ENCODE measurements at regions not wholly inside any gene's neighbourhood (a gene's known extent, or its start where the extent isn't known, plus 50 kb on each side); places are given as distances from the start of the nearest gene placed in this dataset.

DNA sequence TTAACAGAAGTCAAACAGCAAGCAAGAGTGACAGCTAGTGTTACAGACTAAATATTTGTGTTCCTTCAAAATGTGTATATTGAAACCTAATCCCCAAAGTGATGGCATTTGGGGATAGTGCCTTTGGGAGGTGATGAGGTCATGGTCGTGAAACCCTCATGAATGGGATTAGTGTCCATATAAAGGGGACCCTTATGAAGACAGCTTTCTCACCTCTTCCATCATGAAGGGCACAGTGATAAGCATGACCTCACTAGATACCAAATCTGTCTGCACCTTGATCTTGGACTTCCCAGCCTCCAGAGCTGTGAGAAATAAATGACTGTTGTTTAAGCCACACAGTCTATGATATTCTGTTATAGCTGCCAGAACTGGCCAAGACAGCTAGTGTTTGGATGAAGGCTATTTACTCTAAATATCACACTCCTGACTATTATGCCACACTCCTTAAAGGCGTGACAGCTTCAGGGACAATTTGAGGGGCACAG, 235.7 kb upstream of the TMEM72 start (continued):
- no peak for TF ChIP-seq GLIS3 (CRISPR knock-in tag; IDR thresholded peaks at IDR 0.05)
- TF ChIP-seq ESRRG (CRISPR knock-in tag; IDR thresholded peaks at IDR 0.05), result no peak
- TF ChIP-seq, protein P1, sequence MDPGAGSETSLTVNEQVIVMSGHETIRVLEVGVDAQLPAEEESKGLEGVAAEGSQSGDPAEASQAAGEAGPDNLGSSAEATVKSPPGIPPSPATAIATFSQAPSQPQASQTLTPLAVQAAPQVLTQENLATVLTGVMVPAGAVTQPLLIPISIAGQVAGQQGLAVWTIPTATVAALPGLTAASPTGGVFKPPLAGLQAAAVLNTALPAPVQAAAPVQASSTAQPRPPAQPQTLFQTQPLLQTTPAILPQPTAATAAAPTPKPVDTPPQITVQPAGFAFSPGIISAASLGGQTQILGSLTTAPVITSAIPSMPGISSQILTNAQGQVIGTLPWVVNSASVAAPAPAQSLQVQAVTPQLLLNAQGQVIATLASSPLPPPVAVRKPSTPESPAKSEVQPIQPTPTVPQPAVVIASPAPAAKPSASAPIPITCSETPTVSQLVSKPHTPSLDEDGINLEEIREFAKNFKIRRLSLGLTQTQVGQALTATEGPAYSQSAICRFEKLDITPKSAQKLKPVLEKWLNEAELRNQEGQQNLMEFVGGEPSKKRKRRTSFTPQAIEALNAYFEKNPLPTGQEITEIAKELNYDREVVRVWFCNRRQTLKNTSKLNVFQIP (CRISPR knock-in tag; IDR thresholded peaks at IDR 0.05; ENCODE audit: borderline replicate concordance, low read depth), result no peak
- TF ChIP-seq ZNF8 (CRISPR knock-in tag; IDR thresholded peaks at IDR 0.05), result no peak
- TF ChIP-seq, protein P2, sequence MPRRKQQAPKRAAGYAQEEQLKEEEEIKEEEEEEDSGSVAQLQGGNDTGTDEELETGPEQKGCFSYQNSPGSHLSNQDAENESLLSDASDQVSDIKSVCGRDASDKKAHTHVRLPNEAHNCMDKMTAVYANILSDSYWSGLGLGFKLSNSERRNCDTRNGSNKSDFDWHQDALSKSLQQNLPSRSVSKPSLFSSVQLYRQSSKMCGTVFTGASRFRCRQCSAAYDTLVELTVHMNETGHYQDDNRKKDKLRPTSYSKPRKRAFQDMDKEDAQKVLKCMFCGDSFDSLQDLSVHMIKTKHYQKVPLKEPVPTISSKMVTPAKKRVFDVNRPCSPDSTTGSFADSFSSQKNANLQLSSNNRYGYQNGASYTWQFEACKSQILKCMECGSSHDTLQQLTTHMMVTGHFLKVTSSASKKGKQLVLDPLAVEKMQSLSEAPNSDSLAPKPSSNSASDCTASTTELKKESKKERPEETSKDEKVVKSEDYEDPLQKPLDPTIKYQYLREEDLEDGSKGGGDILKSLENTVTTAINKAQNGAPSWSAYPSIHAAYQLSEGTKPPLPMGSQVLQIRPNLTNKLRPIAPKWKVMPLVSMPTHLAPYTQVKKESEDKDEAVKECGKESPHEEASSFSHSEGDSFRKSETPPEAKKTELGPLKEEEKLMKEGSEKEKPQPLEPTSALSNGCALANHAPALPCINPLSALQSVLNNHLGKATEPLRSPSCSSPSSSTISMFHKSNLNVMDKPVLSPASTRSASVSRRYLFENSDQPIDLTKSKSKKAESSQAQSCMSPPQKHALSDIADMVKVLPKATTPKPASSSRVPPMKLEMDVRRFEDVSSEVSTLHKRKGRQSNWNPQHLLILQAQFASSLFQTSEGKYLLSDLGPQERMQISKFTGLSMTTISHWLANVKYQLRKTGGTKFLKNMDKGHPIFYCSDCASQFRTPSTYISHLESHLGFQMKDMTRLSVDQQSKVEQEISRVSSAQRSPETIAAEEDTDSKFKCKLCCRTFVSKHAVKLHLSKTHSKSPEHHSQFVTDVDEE (CRISPR knock-in tag; IDR thresholded peaks at IDR 0.05), result no peak
- no peak for TF ChIP-seq TCF4 (CRISPR knock-in tag; IDR thresholded peaks at IDR 0.05; ENCODE audit: borderline replicate concordance)

DNA sequence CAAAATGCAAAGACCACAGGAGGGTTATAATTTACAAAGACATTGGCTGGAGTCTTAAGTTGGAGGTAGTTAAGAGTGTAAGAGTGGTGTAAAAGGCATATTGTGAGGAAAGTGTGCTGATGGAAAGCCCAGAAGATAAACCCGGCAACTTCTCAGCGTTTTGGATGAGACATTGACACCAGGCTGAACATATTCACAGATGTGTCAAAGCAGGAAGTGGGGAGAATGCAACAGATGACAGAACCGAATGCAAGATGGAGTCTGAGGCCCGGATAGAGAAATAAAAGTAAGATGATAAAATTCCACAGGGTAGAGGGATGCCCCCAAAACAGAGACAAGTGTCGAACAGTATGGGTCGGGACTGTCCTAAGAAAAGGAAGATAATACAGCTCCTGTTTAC, 230.4 kb upstream of the TMEM72 start:
- no peak for ATAC-seq

More for the DNA sequence above, 230.4 kb upstream of the TMEM72 start:
- TF ChIP-seq GLIS3 (CRISPR knock-in tag; IDR thresholded peaks at IDR 0.05), result no peak
- TF ChIP-seq, protein P1 (CRISPR knock-in tag; IDR thresholded peaks at IDR 0.05; ENCODE audit: borderline replicate concordance, low read depth), result no peak
- TF ChIP-seq, protein P3, sequence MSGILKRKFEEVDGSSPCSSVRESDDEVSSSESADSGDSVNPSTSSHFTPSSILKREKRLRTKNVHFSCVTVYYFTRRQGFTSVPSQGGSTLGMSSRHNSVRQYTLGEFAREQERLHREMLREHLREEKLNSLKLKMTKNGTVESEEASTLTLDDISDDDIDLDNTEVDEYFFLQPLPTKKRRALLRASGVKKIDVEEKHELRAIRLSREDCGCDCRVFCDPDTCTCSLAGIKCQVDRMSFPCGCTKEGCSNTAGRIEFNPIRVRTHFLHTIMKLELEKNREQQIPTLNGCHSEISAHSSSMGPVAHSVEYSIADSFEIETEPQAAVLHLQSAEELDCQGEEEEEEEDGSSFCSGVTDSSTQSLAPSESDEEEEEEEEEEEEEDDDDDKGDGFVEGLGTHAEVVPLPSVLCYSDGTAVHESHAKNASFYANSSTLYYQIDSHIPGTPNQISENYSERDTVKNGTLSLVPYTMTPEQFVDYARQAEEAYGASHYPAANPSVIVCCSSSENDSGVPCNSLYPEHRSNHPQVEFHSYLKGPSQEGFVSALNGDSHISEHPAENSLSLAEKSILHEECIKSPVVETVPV (CRISPR knock-in tag; IDR thresholded peaks at IDR 0.05), result no peak
- TF ChIP-seq RARB (CRISPR knock-in tag; IDR thresholded peaks at IDR 0.05), result no peak
- no peak for TF ChIP-seq ZNF70 (CRISPR knock-in tag; IDR thresholded peaks at IDR 0.05)
- TF ChIP-seq TCF4 (CRISPR knock-in tag; IDR thresholded peaks at IDR 0.05; ENCODE audit: borderline replicate concordance), result no peak
- no peak for TF ChIP-seq PPARA (CRISPR knock-in tag; IDR thresholded peaks at IDR 0.05; ENCODE audit: borderline replicate concordance)
- TF ChIP-seq BACH2 (CRISPR knock-in tag; IDR thresholded peaks at IDR 0.05; ENCODE audit: borderline replicate concordance), result no peak
- no peak for TF ChIP-seq ISL1 (CRISPR knock-in tag; IDR thresholded peaks at IDR 0.05)
- no peak for TF ChIP-seq ZC3H10 (CRISPR knock-in tag; IDR thresholded peaks at IDR 0.05)
- TF ChIP-seq ZFP30 (CRISPR knock-in tag; IDR thresholded peaks at IDR 0.05), result no peak
- TF ChIP-seq TOX (CRISPR knock-in tag; IDR thresholded peaks at IDR 0.05; ENCODE audit: borderline replicate concordance), result no peak
- TF ChIP-seq, protein P2 (CRISPR knock-in tag; IDR thresholded peaks at IDR 0.05), result no peak
- no peak for TF ChIP-seq ARNTL (CRISPR knock-in tag; IDR thresholded peaks at IDR 0.05; ENCODE audit: borderline replicate concordance, low read depth)
- TF ChIP-seq, protein P4, sequence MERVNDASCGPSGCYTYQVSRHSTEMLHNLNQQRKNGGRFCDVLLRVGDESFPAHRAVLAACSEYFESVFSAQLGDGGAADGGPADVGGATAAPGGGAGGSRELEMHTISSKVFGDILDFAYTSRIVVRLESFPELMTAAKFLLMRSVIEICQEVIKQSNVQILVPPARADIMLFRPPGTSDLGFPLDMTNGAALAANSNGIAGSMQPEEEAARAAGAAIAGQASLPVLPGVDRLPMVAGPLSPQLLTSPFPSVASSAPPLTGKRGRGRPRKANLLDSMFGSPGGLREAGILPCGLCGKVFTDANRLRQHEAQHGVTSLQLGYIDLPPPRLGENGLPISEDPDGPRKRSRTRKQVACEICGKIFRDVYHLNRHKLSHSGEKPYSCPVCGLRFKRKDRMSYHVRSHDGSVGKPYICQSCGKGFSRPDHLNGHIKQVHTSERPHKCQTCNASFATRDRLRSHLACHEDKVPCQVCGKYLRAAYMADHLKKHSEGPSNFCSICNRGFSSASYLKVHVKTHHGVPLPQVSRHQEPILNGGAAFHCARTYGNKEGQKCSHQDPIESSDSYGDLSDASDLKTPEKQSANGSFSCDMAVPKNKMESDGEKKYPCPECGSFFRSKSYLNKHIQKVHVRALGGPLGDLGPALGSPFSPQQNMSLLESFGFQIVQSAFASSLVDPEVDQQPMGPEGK (CRISPR knock-in tag; IDR thresholded peaks at IDR 0.05; ENCODE audit: borderline replicate concordance), result no peak
- no peak for TF ChIP-seq ZNF8 (CRISPR knock-in tag; IDR thresholded peaks at IDR 0.05)
- TF ChIP-seq SNAI2 (CRISPR knock-in tag; IDR thresholded peaks at IDR 0.05), result no peak
- TF ChIP-seq ZFP3 (CRISPR knock-in tag; IDR thresholded peaks at IDR 0.05), result no peak
- TF ChIP-seq, protein P5, sequence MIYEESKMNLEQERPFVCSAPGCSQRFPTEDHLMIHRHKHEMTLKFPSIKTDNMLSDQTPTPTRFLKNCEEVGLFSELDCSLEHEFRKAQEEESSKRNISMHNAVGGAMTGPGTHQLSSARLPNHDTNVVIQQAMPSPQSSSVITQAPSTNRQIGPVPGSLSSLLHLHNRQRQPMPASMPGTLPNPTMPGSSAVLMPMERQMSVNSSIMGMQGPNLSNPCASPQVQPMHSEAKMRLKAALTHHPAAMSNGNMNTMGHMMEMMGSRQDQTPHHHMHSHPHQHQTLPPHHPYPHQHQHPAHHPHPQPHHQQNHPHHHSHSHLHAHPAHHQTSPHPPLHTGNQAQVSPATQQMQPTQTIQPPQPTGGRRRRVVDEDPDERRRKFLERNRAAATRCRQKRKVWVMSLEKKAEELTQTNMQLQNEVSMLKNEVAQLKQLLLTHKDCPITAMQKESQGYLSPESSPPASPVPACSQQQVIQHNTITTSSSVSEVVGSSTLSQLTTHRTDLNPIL (CRISPR knock-in tag; IDR thresholded peaks at IDR 0.05; ENCODE audit: low read depth), result no peak
- TF ChIP-seq ZNF565 (CRISPR knock-in tag; conservative IDR thresholded peaks at IDR 0.05; ENCODE audit: low read depth), result no peak

All from SK-N-SH treated with all-trans-retinoic acid at 6 μM for 48 hours (cell line).